ENCODE measurements at regions not wholly inside any gene's neighbourhood (a gene's known extent, or its start where the extent isn't known, plus 50 kb on each side); places are given as distances from the start of the nearest gene placed in this dataset.
"Not testable (repeated sequence)": the region's sequence is repeated elsewhere in the genome, so short reads cannot be mapped to it uniquely, and the experiment has no call there.

DNA sequence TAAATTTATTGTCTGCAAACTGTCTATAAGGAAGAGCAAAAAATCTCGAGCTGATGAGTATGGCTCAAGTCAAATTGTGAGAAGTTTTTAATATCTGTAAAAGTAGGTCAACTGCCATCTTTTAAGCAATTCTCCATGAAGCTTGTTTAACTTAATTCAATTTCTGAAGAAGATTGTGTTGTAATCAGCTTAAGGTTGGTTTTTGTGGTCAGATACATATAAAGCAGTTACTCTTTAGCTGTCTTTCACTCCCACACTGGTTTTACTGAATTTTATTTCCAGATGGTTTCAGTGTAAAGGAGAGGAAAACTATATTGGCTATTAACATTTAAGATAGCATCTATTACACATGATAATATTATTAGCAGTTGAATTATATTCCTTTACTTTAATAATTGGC, 1165.1 kb downstream of the SLC16A7 start:
- no peak for DNase-seq (ENCODE audit: insufficient read length, low spot score)
- TF ChIP-seq, protein P1, sequence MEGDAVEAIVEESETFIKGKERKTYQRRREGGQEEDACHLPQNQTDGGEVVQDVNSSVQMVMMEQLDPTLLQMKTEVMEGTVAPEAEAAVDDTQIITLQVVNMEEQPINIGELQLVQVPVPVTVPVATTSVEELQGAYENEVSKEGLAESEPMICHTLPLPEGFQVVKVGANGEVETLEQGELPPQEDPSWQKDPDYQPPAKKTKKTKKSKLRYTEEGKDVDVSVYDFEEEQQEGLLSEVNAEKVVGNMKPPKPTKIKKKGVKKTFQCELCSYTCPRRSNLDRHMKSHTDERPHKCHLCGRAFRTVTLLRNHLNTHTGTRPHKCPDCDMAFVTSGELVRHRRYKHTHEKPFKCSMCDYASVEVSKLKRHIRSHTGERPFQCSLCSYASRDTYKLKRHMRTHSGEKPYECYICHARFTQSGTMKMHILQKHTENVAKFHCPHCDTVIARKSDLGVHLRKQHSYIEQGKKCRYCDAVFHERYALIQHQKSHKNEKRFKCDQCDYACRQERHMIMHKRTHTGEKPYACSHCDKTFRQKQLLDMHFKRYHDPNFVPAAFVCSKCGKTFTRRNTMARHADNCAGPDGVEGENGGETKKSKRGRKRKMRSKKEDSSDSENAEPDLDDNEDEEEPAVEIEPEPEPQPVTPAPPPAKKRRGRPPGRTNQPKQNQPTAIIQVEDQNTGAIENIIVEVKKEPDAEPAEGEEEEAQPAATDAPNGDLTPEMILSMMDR (IDR thresholded peaks at IDR 0.05; ENCODE audit: insufficient read depth, missing control alignments): no peak
- FAIRE-seq: no peak

DNA sequence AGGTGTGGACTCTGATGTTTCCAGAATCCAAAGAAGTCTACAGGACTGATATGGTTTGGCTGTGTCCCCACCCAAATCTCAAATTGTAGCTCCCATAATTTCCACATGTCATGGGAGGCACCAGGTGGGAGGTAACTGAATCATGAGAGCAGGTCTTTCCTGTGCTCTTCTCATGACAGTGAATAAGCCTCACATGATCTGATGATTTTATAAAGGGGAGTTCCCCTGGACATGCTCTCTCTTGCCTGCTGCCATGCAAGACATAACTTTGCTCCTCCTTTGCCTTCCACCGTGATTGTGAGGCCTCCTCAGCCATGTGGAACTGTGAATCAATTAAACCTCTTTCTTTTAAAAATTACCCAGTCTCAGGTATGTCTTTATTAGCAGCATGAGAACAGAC, 1205.3 kb downstream of the SLC16A7 start:
- FAIRE-seq; DNase-seq (ENCODE audit: insufficient read length, low spot score): not testable (repeated sequence)

DNA sequence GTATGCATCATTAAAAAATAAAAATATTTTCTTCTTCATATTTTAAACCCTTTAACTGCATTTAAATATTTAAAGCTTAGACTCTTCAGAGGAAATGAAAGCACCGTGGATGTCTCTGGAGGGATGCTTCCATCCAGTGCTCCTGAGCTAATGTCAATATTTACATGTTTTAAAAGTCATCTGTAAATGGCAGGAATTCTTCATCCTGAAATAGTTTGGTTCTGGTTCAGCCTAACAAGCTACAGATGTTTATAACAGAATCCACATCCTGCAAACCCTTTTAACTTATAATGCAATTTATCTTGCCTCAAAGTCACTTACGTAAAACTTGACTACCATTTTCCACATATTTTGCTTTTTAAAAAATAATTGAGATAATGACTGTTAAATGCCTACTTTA, 1207.3 kb downstream of the SLC16A7 start:
- FAIRE-seq (no peak), DNase-seq (ENCODE audit: insufficient read length, low spot score) (no peak)
- TF ChIP-seq, protein P1 (IDR thresholded peaks at IDR 0.05; ENCODE audit: insufficient read depth, missing control alignments): no peak

DNA sequence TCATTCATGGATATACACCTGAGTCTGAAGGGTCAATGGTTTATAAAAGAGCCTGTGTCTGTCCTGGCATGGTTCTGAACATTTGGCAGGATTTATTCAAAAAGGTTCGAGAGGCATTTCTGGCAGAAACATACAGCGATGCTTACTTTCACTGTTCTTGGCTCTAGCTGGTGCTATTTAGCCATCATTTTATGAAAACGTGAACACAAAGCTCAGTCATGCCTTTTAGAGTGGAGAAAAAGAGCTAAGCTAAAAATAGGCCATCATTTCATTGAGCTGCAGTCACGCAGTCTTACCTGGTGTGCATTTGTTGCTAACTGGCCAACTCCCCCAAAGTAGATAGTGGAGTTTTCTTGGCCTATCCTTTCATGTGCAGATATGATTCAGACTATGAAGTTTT, 1209.5 kb downstream of the SLC16A7 start:
- no peak for FAIRE-seq
- TF ChIP-seq, protein P1 (IDR thresholded peaks at IDR 0.05; ENCODE audit: insufficient read depth, missing control alignments): no peak
- DNase-seq (ENCODE audit: insufficient read length, low spot score): no peak

DNA sequence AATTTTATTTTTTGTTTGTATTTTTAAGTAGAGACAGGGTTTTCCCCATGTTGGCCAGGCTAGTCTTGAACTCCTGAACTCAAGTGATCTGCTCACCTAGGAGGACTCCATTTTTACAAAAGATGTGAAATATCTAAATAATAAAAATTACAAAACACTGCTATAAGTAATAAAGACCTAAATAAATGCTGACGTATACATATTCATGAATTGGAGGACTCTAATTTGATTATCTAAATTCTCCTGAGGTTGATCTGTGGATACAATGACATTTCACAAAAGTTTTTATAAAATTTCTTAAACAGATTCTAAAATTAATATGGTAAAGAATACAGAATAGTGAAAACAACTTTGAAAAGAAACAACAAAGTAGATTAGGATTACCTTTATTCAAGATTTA, 1224.0 kb downstream of the SLC16A7 start:
- TF ChIP-seq, protein P1 (IDR thresholded peaks at IDR 0.05; ENCODE audit: insufficient read depth, missing control alignments): no peak
- no peak for DNase-seq (ENCODE audit: insufficient read length, low spot score)
- no peak for FAIRE-seq

DNA sequence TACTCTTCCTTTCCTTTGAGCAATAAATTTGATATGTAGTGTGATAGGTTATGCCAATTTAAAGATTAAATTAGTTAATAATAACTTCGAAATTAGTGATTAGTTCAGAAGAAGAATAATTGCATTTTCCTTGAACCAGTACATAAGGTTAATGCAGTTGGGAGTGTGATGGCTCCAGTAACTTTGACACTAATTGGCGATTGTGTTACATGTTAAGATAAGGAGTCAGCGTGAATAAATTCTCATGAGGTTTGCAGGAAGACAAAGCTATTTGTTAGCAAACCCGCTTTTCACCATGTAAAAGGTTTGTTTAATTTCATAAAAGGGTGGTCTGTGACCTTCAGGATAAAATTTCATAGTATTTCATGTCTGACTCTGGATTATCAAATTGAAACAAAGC, 1226.8 kb downstream of the SLC16A7 start:
- DNase-seq (ENCODE audit: insufficient read length, low spot score) (no peak), FAIRE-seq (no peak)
- TF ChIP-seq, protein P1 (IDR thresholded peaks at IDR 0.05; ENCODE audit: insufficient read depth, missing control alignments): no peak

DNA sequence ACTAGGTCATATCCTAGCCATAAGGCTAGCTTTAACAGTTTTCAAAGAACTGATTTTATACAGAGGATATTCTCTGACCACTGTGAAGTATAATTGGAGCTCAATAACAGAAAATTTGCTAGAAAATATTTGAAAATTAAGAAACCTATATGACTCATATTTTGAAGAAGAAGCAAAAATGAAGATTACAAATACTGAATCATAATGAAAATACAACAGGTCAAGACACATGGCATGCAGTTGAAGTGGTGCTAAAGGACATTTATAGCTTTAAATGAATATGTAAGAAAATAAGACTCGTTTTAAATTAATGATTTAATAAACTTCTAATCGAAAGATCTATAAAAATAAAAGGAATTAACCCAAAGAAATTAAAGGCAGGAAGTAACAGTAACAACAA, 1234.6 kb downstream of the SLC16A7 start:
- TF ChIP-seq, protein P1 (IDR thresholded peaks at IDR 0.05; ENCODE audit: insufficient read depth, missing control alignments): no peak
- FAIRE-seq (no peak), DNase-seq (ENCODE audit: insufficient read length, low spot score) (no peak)

DNA sequence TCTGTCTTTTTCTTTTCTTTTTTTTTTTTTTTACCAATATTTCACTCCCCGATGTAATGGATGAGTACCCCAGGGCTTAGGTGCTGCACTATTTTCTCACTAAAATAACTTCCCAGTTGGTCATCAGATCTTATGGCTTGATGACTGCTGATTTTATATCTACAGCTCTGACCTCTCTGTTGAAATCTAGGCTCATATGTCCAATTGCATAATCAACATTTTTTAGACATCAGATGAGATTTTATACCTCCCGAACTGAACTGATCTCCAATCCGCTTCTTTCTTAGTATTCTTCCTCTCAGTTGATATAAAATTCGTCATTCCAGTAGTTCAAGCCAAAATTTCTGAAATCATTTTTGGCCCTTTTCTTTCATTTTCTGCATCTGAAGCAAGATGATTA, 1236.5 kb downstream of the SLC16A7 start:
- DNase-seq (ENCODE audit: insufficient read length, low spot score): no peak
- TF ChIP-seq, protein P1 (IDR thresholded peaks at IDR 0.05; ENCODE audit: insufficient read depth, missing control alignments): no peak
- FAIRE-seq: no peak
